Esophagus (tissue), 2 donors: ENCODE measurements at regions not wholly inside any gene's neighbourhood (a gene's known extent, or its start where the extent isn't known, plus 50 kb on each side); places are given as distances from the start of the nearest gene placed in this dataset.

Experiments
- H3K27ac ChIP-seq, 2 donors: one replicate each; pipeline ENCODE4 v1.5.1; 2013; ENCODE audit warnings: low read depth in 2 of 2, mild to moderate bottlenecking in 2 of 2, inconsistent platforms in 1 of 2, low read length in 1 of 2, moderate library complexity in 1 of 2
- H3K27me3 ChIP-seq, 2 donors: one replicate each; pipeline ENCODE4 v1.6.1; 2013; ENCODE audit warnings: low read length in 2 of 2, control low read depth in 1 of 2, mild to moderate bottlenecking in 1 of 2; ENCODE audit not compliant: insufficient read depth in 2 of 2, control insufficient read depth in 1 of 2
- H3K36me3 ChIP-seq, 2 donors: one replicate each; pipeline ENCODE4 v1.6.1; 2013; ENCODE audit warnings: low read length in 1 of 2; ENCODE audit not compliant: control insufficient read depth in 2 of 2, insufficient read depth in 2 of 2
- H3K4me1 ChIP-seq, 2 donors: one replicate each; pipeline ENCODE4 v1.6.1; 2013; ENCODE audit warnings: low read length in 1 of 2; ENCODE audit not compliant: control insufficient read depth in 2 of 2, insufficient read depth in 2 of 2
- H3K4me3 ChIP-seq, 2 donors: one replicate each; pipeline ENCODE4 v1.5.1; 2013; ENCODE audit warnings: low read length in 2 of 2, mild to moderate bottlenecking in 2 of 2, low read depth in 1 of 2, moderate library complexity in 1 of 2
- H3K9me3 ChIP-seq, 2 donors: one replicate each; pipeline ENCODE4 v1.6.1; 2013; ENCODE audit warnings: mild to moderate bottlenecking in 2 of 2, low read depth in 1 of 2, low read length in 1 of 2, moderate library complexity in 1 of 2; ENCODE audit not compliant: control insufficient read depth in 2 of 2, insufficient read depth in 1 of 2
- WGBS, 2 donors: extraction: QIAGEN DNeasy Blood & Tissue Kit; methylation state at CpG; one replicate each; pipeline ENCODE4 v1.1.7; 2013; 5-methylcytosine and 5-hydroxymethylcytosine counted together
- donor health status: healthy with polysubstance abuse.
- donor health status: Bipolar disorder and iron deficiency.

DNA sequence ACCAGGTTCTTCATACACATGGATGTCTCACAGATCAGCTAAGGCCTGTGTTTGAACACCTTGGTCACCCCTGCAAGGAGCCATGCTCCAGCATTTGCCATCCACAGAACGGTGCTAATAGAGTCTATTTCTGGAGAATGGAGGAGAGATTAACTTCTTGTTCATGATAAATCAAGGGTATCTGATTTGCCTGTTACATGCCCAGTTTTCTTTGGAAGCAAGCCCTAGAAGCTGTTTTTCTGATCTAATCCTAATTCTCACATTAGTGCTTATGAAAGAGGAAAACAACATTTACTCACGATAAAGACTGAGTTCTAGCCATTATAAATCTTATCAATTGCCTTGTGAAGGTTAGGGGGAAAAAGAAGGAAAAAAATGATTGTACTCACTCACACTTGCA is 119.6 kb upstream of the DTNA start:
- Histone ChIP-seq H3K4me3 (no peak overlapping the region), H3K4me1 (no peaks in the 10 kb centered on the region), H3K36me3 (no peaks in the 10 kb centered on the region), H3K27me3 (no peaks in the 10 kb centered on the region), H3K27ac (no peak overlapping the region), H3K9me3 (no peaks in the 10 kb centered on the region)
- 35 to 48% methylated on average over 2 of the region's 2 CpGs for WGBS, 2 donors

DNA sequence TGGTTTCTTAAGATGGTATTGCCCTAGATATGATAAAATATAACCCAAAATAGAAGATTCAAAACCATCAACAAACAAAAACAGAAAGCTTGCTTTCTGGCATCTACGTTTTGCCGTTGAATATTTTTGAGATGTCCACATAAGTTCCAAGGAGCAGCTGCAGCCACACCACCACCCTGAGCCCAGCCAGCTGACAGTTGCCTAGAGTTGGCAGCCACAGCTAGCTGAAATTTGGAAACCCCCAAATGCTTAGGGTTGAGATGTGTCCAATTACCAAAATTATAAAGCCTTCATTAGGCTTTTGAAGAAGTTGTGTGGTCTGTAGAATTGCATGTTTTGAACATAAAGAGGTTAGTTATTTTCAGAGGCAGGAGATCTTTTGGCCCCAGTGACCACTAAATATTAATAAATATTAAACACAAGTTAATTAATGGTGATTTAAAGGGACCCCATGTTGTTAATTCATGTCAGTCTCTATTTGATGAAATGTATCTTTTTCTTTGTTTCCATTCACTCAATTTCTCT is 118.1 kb upstream of the DTNA start:
- no peaks in the 10 kb centered on the region for H3K4me1 ChIP-seq
- H3K36me3 ChIP-seq: no peaks in the 10 kb centered on the region
- H3K4me3 ChIP-seq: no peak overlapping the region
- H3K9me3 ChIP-seq: no peaks in the 10 kb centered on the region
- WGBS, 2 donors: 63 to 74% methylated on average over 2 of the region's 2 CpGs
- H3K27ac ChIP-seq: no peak overlapping the region
- H3K27me3 ChIP-seq: no peaks in the 10 kb centered on the region

DNA sequence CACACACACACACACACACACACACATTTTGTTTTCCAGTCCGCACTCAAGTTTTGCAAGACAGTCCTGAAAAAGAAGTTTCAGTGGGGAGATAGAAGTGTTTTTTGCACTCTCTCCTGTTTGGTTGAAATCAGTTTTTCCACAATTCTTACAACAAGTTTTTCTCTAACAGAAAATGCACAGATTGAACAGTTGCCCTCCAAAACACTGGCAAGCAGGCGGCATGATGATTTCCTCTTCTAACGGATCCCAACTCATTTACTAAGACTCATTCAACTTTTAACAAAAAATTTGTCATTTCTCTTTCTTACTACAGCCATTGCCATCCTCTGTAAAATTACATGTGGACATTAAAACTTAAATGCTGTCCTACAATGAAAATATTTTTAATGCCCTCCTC is 117.6 kb upstream of the DTNA start:
- H3K36me3 ChIP-seq: no peaks in the 10 kb centered on the region
- no peaks in the 10 kb centered on the region for H3K9me3 ChIP-seq
- H3K4me1 ChIP-seq: no peaks in the 10 kb centered on the region
- H3K27ac ChIP-seq: no peak overlapping the region
- no peak overlapping the region for H3K4me3 ChIP-seq
- no peaks in the 10 kb centered on the region for H3K27me3 ChIP-seq
- WGBS, 2 donors: 46 to 56% methylated on average over 3 of the region's 3 CpGs

DNA sequence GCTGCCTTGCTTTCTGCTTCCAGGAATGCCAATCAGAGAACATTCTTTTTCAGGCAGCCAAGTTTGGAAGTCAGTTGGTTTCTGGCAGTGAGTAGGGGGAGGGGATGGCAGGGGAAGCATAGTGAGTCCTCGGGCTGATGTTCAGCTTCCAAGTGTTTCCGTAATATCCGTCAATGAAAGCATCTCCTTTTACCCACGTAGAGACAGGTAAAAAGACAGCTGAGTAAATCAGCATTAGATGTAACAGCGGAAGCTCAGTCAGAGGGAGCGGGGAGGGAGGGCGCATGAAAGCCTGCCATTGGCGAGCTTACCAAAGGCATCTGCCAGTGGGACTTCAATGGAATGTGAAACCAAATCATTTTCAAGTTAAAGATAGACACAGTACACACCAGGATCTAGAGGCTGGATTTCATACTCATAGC is 117.1 kb upstream of the DTNA start:
- Histone ChIP-seq H3K4me3 (peak overlapping the region in 1 of 2 donors; percentile 28), H3K27ac (peak overlapping the region; percentile 22 to 56), H3K4me1 (no peaks in the 10 kb centered on the region), H3K9me3 (no peaks in the 10 kb centered on the region), H3K27me3 (no peaks in the 10 kb centered on the region), H3K36me3 (no peaks in the 10 kb centered on the region)
- 9 to 14% methylated on average over 8 of the region's 8 CpGs for WGBS, 2 donors

DNA sequence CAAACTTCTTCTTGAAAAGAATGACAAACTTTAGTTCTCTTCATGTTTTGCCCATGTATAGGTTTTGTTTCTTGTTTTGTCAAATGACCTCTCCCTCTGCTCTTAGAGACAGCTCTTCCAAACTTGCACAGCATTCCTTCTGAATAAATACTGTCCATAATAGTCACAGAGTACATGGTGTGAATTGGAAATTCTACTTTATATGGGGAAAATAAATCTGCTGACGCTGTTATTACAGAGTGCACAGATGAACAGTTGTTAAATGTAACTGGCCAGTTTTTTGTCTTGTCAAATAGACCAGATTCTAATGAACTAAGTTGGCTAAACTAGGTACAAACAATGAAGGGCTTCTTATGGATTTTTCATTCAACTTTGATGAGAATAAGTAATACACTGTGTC is 115.8 kb upstream of the DTNA start:
- Histone ChIP-seq H3K4me3 (no peak overlapping the region), H3K9me3 (no peaks in the 10 kb centered on the region), H3K36me3 (no peaks in the 10 kb centered on the region), H3K4me1 (no peaks in the 10 kb centered on the region), H3K27me3 (no peaks in the 10 kb centered on the region), H3K27ac (no peak overlapping the region)
- 58 to 66% methylated on average over 1 of the region's 1 CpG for WGBS, 2 donors

DNA sequence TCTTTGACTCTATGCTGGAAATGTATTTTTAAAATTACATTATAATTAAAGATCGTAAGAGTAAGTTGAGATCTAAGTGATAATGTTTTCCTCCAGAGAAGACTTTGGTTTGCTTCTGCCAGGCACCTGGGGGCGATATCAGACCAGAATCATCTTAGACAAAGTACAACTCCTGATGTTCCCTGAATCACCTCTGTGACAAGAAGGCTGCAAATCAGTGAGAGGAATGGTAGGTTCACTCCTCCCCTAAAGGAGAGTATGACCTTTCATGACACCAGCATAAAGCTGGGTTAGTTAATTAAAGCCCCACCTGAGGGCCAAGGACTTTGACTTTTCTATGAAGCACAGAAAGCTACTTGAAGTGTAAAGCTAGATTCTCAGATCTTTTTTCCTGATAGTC is 114.4 kb upstream of the DTNA start:
- no peak overlapping the region for H3K27ac ChIP-seq
- 51 to 60% methylated on average over 2 of the region's 2 CpGs for WGBS, 2 donors
- no peaks in the 10 kb centered on the region for H3K27me3 ChIP-seq
- H3K4me3 ChIP-seq: no peak overlapping the region
- no peaks in the 10 kb centered on the region for H3K4me1 ChIP-seq
- H3K36me3 ChIP-seq: no peaks in the 10 kb centered on the region
- H3K9me3 ChIP-seq: no peaks in the 10 kb centered on the region

DNA sequence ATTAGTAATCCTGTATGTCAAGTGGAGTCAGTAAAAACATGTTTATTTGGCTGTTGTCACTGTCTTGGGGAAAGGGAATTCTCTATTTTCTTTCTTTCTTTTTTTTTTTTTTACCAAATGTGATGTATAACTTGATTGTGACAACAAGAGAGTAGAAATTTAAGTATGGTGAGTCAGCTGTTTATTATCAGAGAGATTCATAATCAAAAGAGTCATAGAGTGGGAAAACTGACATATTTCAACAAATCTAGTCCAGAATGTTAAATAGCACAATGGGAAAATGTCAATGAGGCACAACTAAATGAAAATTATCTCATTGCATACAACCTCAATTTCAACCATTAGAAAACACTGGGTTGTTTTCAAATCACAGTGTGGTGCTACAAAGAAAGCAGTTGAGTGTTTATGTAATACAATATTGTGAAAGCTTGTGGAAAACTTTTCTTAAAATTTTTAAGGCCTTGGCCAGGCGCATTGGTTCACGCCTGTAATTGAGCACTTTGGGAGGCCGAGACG is 111.9 kb upstream of the DTNA start:
- no peaks in the 10 kb centered on the region for H3K36me3 ChIP-seq
- no peak overlapping the region for H3K4me3 ChIP-seq
- H3K9me3 ChIP-seq: no peaks in the 10 kb centered on the region
- no peaks in the 10 kb centered on the region for H3K4me1 ChIP-seq
- H3K27me3 ChIP-seq: no peaks in the 10 kb centered on the region
- WGBS, 2 donors: 94% methylated on average over 4 of the region's 4 CpGs
- H3K27ac ChIP-seq: no peak overlapping the region

DNA sequence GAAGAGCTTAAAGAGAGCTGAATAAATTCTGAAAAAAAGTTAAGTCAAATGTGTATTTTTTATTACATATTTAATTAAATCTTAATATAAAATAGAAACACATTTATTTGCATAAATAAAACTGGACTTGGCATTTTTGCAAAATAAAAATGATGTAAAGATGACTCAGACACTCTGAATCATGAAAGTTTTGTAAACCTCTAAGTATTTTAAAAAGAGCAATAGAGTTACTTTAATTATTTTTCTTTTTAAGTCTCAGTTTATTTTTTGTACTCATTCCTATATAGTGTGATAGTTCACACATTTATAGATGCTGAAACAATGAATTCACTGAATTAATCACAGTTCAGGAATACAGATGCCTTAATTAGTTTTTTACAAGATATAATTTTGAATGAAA is 109.9 kb upstream of the DTNA start:
- H3K4me3 ChIP-seq: no peak overlapping the region
- H3K27ac ChIP-seq: no peak overlapping the region
- no peaks in the 10 kb centered on the region for H3K27me3 ChIP-seq
- no peaks in the 10 kb centered on the region for H3K4me1 ChIP-seq
- no peaks in the 10 kb centered on the region for H3K36me3 ChIP-seq
- no peaks in the 10 kb centered on the region for H3K9me3 ChIP-seq

DNA sequence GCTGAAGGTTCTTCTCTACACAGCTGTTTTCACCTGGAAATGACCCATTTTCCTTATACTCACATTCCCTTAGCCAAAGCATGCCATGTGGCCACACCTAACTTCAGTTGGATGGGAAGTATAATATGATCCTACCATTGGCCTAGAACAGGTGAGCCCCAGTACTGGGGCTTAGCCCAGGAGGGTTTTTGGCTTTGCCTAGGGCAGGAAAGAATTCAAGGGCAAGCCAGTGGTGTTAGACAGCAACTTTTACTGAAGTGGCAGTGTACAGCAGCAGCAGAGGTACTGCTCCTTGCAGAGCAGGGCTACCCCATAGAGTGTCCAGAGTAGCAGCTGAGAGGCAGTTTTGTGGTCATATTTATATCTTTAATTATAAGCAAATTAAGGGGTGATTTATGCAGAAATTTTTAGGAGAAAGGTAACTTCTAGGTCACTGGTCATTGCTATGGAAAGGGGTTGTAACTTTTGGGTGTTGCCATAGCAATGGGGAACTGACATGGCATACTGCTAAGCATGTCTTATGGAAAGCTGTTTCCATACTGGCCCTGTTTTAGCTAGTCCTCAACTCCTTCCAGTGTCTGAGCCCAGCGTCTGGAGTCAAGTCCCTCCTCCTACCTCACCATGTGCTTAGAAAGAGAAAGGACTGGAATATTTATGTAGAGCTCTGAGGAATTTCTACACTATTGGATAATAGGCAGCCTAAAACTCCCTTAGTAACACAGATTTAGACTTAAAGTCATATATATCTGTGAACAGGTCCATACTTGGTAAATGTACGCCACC is 109.0 kb upstream of the DTNA start:
- no peaks in the 10 kb centered on the region for H3K4me1 ChIP-seq
- no peak overlapping the region for H3K27ac ChIP-seq
- no peaks in the 10 kb centered on the region for H3K9me3 ChIP-seq
- 68 to 77% methylated on average over 2 of the region's 2 CpGs for WGBS, 2 donors
- no peaks in the 10 kb centered on the region for H3K36me3 ChIP-seq
- H3K27me3 ChIP-seq: no peaks in the 10 kb centered on the region
- no peak overlapping the region for H3K4me3 ChIP-seq

DNA sequence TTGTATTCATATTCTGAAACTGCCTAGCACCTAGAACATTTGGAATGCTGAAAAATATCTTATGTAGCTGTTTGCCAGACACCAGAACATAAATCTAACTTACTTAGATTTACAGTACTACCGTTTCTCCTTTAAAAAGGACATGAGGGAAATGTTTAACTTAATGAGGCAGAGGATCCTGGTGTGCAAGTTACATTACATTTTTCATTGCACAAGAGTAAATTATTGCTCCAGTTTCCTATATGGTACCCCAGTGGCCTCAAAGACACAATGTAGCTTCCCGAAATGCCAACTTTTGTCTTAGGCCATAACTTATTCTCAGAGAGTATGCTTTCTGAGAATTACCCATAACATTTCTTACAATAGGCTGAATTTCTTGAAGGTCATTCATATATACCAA is 105.5 kb upstream of the DTNA start:
- Histone ChIP-seq H3K27me3 (no peaks in the 10 kb centered on the region), H3K9me3 (no peaks in the 10 kb centered on the region), H3K36me3 (no peaks in the 10 kb centered on the region), H3K27ac (no peak overlapping the region), H3K4me1 (no peaks in the 10 kb centered on the region), H3K4me3 (no peak overlapping the region)
- 62 to 67% methylated on average over 2 of the region's 2 CpGs for WGBS, 2 donors
